ENCODE measurements at regions not wholly inside any gene's neighbourhood (a gene's known extent, or its start where the extent isn't known, plus 50 kb on each side); places are given as distances from the start of the nearest gene placed in this dataset.

GRCh38 chrX:77174680-77175519 lies 272.3 kb upstream of the FGF16 start (continued):
- TF ChIP-seq JUND (IDR thresholded peaks at IDR 0.05) (no peak), EGR1 (IDR thresholded peaks at IDR 0.05; ENCODE audit: low read depth) (no peak), REST (IDR thresholded peaks at IDR 0.05; ENCODE audit: low read depth) (no peak), SP1 (IDR thresholded peaks at IDR 0.05; ENCODE audit: low read depth) (no peak), SRF (IDR thresholded peaks at IDR 0.05; ENCODE audit: low read depth) (no peak)

GRCh38 chrX:77200663-77201062 lies 246.5 kb upstream of the FGF16 start:
- TF ChIP-seq ATF3 (IDR thresholded peaks at IDR 0.05) (no peak), TCF7L2 (IDR thresholded peaks at IDR 0.05; ENCODE audit: borderline replicate concordance, extremely low read depth, insufficient read depth, insufficient read length) (no peak), SIN3A (IDR thresholded peaks at IDR 0.05; ENCODE audit: low read depth) (no peak), MAX (IDR thresholded peaks at IDR 0.05) (no peak), YY1 (IDR thresholded peaks at IDR 0.05; ENCODE audit: extremely low read depth, insufficient replicate concordance, low read depth, low read length) (no peak), CTCF (IDR thresholded peaks at IDR 0.05 in 2 of 3, conservative IDR thresholded peaks at IDR 0.05 in 1 of 3; ENCODE audit: borderline replicate concordance in 1 of 3, insufficient read depth in 1 of 3, low read depth in 2 of 3, low read length in 2 of 3) (no peak), RAD21 (IDR thresholded peaks at IDR 0.05; ENCODE audit: low read depth) (no peak), SP1 (IDR thresholded peaks at IDR 0.05; ENCODE audit: low read depth) (no peak), POLR2A (IDR thresholded peaks at IDR 0.05; ENCODE audit: borderline replicate concordance, extremely low read depth, insufficient read depth, insufficient read length) (no peak), ZFX (IDR thresholded peaks at IDR 0.05) (no peak), ELF1 (IDR thresholded peaks at IDR 0.05; ENCODE audit: borderline replicate concordance, low read depth) (no peak)
- DNase-seq (ENCODE audit: low read depth, low spot score) (no peak), ATAC-seq (no peak)
- no peaks in the 10 kb centered on the region for H3K4me1 ChIP-seq (ENCODE audit: control insufficient read depth in 1 of 2, insufficient read depth in 2 of 2, low read length in 2 of 2)
- H3K79me2 ChIP-seq (ENCODE audit: insufficient read depth, low read length) = no peaks in the 10 kb centered on the region
- no TSS peak for BruUV-seq (replicated peaks)
- H2AFZ ChIP-seq (ENCODE audit: low read depth, low read length, poor library complexity, severe bottlenecking) = no peak overlapping the region
- no peaks in the 10 kb centered on the region for H3K36me3 ChIP-seq (ENCODE audit: control insufficient read depth in 1 of 2, insufficient read depth in 2 of 2, low read length in 2 of 2)
- no peak overlapping the region for H3K4me2 ChIP-seq (ENCODE audit: low read length)
- H3K9me2 ChIP-seq (ENCODE audit: insufficient read depth) = no peaks in the 10 kb centered on the region
- no peaks in the 10 kb centered on the region for H4K20me1 ChIP-seq (ENCODE audit: insufficient read depth)
- no peak overlapping the region for H3K27ac ChIP-seq (ENCODE audit: low read depth, low read length)
- H3K4me3 ChIP-seq (replicated peaks in 1 of 2; ENCODE audit: low read depth in 1 of 2, low read length in 2 of 2) = no peak overlapping the region
- ChIA-PET CTCF (no interaction called here), POLR2A (no interaction called here), RAD21 (ENCODE audit: low non-redundant PET in 1 of 2, low total read pairs in 2 of 2, uncharacterized antibody in 2 of 2, unreplicated experiment in 2 of 2) (no interaction called here)
- intact Hi-C loops (cut with micrococcal nuclease) = no loop called here
- H3K9me3 ChIP-seq (ENCODE audit: control insufficient read depth in 1 of 2, insufficient read depth in 1 of 2, low read depth in 1 of 2, low read length in 2 of 2) = no peaks in the 10 kb centered on the region
- no peak overlapping the region for H3K9ac ChIP-seq (ENCODE audit: low read length)
- H3K27me3 ChIP-seq (ENCODE audit: insufficient read depth, low read length) = peaks cover 3% of the 10 kb centered on the region; the same call in 1 of the 2 replicates
